ENCODE measurements at regions not wholly inside any gene's neighbourhood (a gene's known extent, or its start where the extent isn't known, plus 50 kb on each side); places are given as distances from the start of the nearest gene placed in this dataset.
"Not testable (repeated sequence)": the region's sequence is repeated elsewhere in the genome, so short reads cannot be mapped to it uniquely, and the experiment has no call there.

DNA sequence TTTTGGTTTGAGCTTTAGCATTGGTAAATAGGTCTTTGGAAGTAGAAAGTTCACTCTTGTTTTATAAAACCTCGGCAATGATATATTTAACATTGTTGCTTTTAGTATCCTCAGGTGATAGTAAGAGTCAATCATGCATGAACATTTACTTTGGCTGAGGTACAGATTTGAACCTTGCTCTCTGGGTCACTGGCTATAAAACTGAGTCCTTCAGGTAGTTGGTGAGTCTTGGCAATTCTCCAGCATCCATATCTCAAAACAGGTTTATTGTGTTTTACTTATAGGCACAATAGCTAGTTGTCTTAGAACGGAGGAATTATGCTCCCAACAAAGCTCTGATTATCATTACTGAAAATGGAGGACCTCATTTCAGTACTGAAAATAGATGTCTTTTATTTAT is 75.1 kb downstream of the MAT2B start:
- no peak for ATAC-seq
- no peak overlapping the region for H3K27ac Mint-ChIP-seq
- no peak for DNase-seq (ENCODE audit: low spot score)
- CTCF ChIA-PET = no interaction called here
- TF ChIP-seq PRRX2 (CRISPR knock-in tag; IDR thresholded peaks at IDR 0.05) = no peak
- POLR2A ChIA-PET = no interaction called here
- H3K9me3 Mint-ChIP-seq = peaks cover 17% of the 10 kb centered on the region
- peaks cover 8% of the 10 kb centered on the region; the same call in 1 of the 2 replicates for H3K4me1 Mint-ChIP-seq
- no peaks in the 10 kb centered on the region for H3K27me3 Mint-ChIP-seq (ENCODE audit: low read depth)
- peaks cover 6% of the 10 kb centered on the region for H3K36me3 Mint-ChIP-seq
- no peak overlapping the region for H3K4me3 Mint-ChIP-seq

DNA sequence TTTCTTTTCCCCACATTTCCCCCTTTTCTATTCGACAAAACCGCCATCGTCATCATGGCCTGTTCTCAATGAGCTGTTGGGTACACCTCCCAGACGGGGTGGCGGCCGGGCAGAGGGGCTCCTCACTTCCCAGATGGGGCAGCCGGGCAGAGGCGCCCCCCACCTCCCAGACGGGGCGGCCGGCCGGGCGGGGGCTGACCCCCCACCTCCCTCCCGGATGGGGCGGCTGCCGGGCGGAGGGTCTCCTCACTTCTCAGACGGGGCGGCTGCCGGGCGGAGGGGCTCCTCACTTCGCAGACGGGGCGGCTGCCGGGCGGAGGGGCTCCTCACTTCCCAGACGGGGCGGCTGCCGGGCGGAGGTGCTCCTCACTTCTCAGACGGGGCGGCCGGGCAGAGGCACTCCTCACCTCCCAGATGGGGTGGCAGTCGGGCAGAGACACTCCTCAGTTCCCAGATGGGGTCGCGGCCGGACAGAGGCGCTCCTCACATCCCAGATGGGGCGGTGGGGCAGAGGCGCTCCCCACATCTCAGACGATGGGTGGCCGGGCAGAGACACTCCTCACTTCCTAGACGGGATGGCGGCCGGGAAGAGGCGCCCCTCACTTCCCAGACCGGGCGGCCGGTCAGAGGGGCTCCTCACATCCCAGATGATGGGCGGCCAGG is 78.2 kb downstream of the MAT2B start:
- peaks cover 21% of the 10 kb centered on the region for H3K9me3 Mint-ChIP-seq
- POLR2A ChIA-PET = not testable (repeated sequence)

DNA sequence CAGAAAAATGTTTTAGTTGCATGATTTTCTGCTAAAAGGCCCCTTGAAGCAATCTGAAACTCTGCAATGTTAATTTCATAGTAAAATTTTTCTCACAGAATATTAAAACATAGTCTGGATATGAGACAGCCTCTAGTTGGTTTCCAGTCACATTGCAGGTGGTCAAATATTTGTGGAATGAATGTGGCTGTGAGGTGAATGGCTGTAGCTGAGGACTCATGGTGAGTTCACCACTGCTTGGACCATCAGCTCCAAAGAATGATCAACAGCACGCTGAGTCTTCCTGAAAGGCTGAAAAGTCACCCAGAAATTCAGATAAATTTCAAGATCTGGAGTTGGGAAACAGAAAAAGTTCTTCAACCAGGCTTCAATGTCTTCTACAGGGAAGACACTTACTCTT is 79.8 kb downstream of the MAT2B start:
- ChIA-PET POLR2A (no interaction called here), CTCF (no interaction called here)
- Mint-ChIP-seq H3K27ac (no peak overlapping the region), H3K4me1 (no peaks in the 10 kb centered on the region), H3K27me3 (ENCODE audit: low read depth) (0 out of 2 replicates have a peak, but pooled peaks cover 2% of the 10 kb centered on the region), H3K9me3 (peaks cover 17% of the 10 kb centered on the region), H3K4me3 (no peak overlapping the region), H3K36me3 (peaks cover 4% of the 10 kb centered on the region)
- ATAC-seq (no peak), DNase-seq (ENCODE audit: low spot score) (no peak)
- TF ChIP-seq, protein P1, sequence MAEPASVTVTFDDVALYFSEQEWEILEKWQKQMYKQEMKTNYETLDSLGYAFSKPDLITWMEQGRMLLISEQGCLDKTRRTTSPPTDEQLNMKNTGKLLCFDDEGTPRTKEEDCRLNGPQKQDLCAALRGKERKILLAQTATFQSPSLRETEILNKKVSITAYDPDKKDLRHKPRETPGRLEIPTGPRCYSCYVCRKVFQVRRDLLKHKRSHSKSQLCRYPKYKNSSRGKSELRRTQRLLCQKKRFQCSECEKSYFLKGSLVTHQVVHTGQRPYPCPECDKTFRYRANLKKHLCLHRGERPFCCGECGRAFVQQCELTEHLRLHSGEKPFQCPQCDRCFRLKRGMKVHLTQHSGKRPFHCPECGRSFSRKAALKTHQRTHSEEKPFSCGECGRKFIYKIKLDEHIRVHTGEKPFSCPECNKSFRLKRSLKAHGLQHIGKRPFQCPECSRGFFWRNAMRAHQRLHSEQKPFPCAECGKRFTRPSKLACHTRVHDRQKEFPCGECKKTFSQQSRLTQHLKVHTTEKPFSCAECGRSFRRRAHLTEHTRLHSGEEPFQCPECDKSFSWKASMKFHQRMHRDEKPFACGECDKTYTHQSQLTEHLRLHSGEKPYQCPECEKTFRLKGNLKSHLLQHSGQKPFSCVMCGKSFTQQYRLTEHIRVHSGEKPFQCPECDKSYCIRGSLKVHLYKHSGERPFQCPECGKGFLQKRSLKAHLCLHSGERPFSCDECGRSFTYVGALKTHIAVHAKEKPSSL (CRISPR knock-in tag; conservative IDR thresholded peaks at IDR 0.05) = no peak
- TF ChIP-seq CREB1 (CRISPR knock-in tag; IDR thresholded peaks at IDR 0.05) = no peak
- TF ChIP-seq, protein P2, sequence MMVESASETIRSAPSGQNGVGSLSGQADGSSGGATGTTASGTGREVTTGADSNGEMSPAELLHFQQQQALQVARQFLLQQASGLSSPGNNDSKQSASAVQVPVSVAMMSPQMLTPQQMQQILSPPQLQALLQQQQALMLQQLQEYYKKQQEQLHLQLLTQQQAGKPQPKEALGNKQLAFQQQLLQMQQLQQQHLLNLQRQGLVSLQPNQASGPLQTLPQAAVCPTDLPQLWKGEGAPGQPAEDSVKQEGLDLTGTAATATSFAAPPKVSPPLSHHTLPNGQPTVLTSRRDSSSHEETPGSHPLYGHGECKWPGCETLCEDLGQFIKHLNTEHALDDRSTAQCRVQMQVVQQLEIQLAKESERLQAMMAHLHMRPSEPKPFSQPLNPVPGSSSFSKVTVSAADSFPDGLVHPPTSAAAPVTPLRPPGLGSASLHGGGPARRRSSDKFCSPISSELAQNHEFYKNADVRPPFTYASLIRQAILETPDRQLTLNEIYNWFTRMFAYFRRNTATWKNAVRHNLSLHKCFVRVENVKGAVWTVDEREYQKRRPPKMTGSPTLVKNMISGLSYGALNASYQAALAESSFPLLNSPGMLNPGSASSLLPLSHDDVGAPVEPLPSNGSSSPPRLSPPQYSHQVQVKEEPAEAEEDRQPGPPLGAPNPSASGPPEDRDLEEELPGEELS (CRISPR knock-in tag; IDR thresholded peaks at IDR 0.05) = no peak
- TF ChIP-seq, protein P3, sequence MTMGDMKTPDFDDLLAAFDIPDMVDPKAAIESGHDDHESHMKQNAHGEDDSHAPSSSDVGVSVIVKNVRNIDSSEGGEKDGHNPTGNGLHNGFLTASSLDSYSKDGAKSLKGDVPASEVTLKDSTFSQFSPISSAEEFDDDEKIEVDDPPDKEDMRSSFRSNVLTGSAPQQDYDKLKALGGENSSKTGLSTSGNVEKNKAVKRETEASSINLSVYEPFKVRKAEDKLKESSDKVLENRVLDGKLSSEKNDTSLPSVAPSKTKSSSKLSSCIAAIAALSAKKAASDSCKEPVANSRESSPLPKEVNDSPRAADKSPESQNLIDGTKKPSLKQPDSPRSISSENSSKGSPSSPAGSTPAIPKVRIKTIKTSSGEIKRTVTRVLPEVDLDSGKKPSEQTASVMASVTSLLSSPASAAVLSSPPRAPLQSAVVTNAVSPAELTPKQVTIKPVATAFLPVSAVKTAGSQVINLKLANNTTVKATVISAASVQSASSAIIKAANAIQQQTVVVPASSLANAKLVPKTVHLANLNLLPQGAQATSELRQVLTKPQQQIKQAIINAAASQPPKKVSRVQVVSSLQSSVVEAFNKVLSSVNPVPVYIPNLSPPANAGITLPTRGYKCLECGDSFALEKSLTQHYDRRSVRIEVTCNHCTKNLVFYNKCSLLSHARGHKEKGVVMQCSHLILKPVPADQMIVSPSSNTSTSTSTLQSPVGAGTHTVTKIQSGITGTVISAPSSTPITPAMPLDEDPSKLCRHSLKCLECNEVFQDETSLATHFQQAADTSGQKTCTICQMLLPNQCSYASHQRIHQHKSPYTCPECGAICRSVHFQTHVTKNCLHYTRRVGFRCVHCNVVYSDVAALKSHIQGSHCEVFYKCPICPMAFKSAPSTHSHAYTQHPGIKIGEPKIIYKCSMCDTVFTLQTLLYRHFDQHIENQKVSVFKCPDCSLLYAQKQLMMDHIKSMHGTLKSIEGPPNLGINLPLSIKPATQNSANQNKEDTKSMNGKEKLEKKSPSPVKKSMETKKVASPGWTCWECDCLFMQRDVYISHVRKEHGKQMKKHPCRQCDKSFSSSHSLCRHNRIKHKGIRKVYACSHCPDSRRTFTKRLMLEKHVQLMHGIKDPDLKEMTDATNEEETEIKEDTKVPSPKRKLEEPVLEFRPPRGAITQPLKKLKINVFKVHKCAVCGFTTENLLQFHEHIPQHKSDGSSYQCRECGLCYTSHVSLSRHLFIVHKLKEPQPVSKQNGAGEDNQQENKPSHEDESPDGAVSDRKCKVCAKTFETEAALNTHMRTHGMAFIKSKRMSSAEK (CRISPR knock-in tag; IDR thresholded peaks at IDR 0.05; ENCODE audit: borderline replicate concordance) = no peak
- TF ChIP-seq, protein P4, sequence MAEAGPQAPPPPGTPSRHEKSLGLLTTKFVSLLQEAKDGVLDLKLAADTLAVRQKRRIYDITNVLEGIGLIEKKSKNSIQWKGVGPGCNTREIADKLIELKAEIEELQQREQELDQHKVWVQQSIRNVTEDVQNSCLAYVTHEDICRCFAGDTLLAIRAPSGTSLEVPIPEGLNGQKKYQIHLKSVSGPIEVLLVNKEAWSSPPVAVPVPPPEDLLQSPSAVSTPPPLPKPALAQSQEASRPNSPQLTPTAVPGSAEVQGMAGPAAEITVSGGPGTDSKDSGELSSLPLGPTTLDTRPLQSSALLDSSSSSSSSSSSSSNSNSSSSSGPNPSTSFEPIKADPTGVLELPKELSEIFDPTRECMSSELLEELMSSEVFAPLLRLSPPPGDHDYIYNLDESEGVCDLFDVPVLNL (CRISPR knock-in tag; IDR thresholded peaks at IDR 0.05; ENCODE audit: borderline replicate concordance, low read depth) = no peak
- TF ChIP-seq, protein P5, sequence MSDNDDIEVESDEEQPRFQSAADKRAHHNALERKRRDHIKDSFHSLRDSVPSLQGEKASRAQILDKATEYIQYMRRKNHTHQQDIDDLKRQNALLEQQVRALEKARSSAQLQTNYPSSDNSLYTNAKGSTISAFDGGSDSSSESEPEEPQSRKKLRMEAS (CRISPR knock-in tag; IDR thresholded peaks at IDR 0.05) = no peak
- TF ChIP-seq MYBL2 (CRISPR knock-in tag; IDR thresholded peaks at IDR 0.05) = no peak
- no peak for TF ChIP-seq ZNF671 (CRISPR knock-in tag; IDR thresholded peaks at IDR 0.05)
- no peak for TF ChIP-seq ZNF317 (CRISPR knock-in tag; IDR thresholded peaks at IDR 0.05; ENCODE audit: borderline replicate concordance, low read depth)
- TF ChIP-seq FOXP1 (CRISPR knock-in tag; IDR thresholded peaks at IDR 0.05; ENCODE audit: borderline replicate concordance) = no peak
- TF ChIP-seq, protein P6, sequence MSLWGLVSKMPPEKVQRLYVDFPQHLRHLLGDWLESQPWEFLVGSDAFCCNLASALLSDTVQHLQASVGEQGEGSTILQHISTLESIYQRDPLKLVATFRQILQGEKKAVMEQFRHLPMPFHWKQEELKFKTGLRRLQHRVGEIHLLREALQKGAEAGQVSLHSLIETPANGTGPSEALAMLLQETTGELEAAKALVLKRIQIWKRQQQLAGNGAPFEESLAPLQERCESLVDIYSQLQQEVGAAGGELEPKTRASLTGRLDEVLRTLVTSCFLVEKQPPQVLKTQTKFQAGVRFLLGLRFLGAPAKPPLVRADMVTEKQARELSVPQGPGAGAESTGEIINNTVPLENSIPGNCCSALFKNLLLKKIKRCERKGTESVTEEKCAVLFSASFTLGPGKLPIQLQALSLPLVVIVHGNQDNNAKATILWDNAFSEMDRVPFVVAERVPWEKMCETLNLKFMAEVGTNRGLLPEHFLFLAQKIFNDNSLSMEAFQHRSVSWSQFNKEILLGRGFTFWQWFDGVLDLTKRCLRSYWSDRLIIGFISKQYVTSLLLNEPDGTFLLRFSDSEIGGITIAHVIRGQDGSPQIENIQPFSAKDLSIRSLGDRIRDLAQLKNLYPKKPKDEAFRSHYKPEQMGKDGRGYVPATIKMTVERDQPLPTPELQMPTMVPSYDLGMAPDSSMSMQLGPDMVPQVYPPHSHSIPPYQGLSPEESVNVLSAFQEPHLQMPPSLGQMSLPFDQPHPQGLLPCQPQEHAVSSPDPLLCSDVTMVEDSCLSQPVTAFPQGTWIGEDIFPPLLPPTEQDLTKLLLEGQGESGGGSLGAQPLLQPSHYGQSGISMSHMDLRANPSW (CRISPR knock-in tag; conservative IDR thresholded peaks at IDR 0.05; ENCODE audit: low read depth) = no peak
- TF ChIP-seq, protein P7, sequence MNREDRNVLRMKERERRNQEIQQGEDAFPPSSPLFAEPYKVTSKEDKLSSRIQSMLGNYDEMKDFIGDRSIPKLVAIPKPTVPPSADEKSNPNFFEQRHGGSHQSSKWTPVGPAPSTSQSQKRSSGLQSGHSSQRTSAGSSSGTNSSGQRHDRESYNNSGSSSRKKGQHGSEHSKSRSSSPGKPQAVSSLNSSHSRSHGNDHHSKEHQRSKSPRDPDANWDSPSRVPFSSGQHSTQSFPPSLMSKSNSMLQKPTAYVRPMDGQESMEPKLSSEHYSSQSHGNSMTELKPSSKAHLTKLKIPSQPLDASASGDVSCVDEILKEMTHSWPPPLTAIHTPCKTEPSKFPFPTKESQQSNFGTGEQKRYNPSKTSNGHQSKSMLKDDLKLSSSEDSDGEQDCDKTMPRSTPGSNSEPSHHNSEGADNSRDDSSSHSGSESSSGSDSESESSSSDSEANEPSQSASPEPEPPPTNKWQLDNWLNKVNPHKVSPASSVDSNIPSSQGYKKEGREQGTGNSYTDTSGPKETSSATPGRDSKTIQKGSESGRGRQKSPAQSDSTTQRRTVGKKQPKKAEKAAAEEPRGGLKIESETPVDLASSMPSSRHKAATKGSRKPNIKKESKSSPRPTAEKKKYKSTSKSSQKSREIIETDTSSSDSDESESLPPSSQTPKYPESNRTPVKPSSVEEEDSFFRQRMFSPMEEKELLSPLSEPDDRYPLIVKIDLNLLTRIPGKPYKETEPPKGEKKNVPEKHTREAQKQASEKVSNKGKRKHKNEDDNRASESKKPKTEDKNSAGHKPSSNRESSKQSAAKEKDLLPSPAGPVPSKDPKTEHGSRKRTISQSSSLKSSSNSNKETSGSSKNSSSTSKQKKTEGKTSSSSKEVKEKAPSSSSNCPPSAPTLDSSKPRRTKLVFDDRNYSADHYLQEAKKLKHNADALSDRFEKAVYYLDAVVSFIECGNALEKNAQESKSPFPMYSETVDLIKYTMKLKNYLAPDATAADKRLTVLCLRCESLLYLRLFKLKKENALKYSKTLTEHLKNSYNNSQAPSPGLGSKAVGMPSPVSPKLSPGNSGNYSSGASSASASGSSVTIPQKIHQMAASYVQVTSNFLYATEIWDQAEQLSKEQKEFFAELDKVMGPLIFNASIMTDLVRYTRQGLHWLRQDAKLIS (CRISPR knock-in tag; IDR thresholded peaks at IDR 0.05; ENCODE audit: borderline replicate concordance) = no peak

More for the DNA sequence above, 78.2 kb downstream of the MAT2B start:
- H3K4me1 Mint-ChIP-seq; H3K4me3 Mint-ChIP-seq; CTCF ChIA-PET; DNase-seq (ENCODE audit: low spot score); H3K36me3 Mint-ChIP-seq; ATAC-seq; H3K27me3 Mint-ChIP-seq (ENCODE audit: low read depth); H3K27ac Mint-ChIP-seq: not testable (repeated sequence)
